ENCODE measurements at regions not wholly inside any gene's neighbourhood (a gene's known extent, or its start where the extent isn't known, plus 50 kb on each side); places are given as distances from the start of the nearest gene placed in this dataset.

DNA sequence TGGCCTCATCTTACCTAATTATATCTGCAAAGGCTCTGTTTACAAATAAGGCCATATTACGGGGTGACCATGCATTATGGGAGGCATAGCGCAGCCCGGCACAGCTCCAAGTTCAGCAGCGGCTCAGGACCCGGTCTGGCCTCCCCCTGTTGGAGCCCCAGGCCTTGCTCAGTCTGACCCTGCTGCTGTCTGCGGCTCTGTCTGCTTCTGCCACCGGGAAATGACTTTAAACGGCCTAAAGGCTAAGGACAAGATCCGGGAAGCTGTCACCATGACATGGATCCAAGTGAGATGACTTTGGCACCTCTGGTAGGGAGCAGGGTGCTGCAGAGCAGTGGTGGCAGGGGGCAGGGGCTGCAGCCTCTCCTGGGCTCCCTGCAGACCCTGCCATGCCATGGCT is 140.6 kb upstream of the GSE1 start:
- TF ChIP-seq ZBTB20 (CRISPR knock-in tag; IDR thresholded peaks at IDR 0.05; ENCODE audit: borderline replicate concordance, low read depth) (no peak), PAF1 (CRISPR knock-in tag; IDR thresholded peaks at IDR 0.05) (no peak), MLLT10 (CRISPR knock-in tag; IDR thresholded peaks at IDR 0.05) (no peak), TFE3 (CRISPR knock-in tag; IDR thresholded peaks at IDR 0.05) (no peak), SMARCC2 (IDR thresholded peaks at IDR 0.05) (no peak), POLR2A (IDR thresholded peaks at IDR 0.05; ENCODE audit: insufficient read depth in 1 of 2, low read depth in 2 of 2, low read length in 2 of 2) (no peak)
